NCI-H460 (cell line): ENCODE measurements at regions not wholly inside any gene's neighbourhood (a gene's known extent, or its start where the extent isn't known, plus 50 kb on each side); places are given as distances from the start of the nearest gene placed in this dataset.

Experiments
- DNase-seq: peaks from one replicate; pipeline ENCODE4 v3.0.0-alpha.2; 2016; ENCODE audit warnings: low read depth; ENCODE audit errors: extremely low read depth

DNA sequence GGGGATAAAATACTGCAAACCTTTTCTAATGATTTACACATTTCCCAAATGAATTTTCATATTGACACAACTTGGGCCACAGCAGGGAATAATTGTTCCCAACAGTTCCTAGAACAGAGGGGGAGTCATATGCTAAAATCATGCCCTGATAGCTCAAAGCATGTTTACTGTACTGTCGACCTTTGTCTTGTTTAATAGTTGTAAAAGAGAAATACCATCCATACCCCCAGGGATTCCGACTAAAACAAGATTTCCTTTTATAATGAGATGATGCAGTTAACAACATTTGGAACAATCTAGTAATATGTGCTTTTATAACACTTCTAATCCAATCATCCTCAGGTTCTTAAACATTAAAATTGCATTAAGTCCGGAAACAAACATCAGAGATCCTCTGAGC is 759.7 kb downstream of the OLFM4 start:
- DNase-seq = no peak

DNA sequence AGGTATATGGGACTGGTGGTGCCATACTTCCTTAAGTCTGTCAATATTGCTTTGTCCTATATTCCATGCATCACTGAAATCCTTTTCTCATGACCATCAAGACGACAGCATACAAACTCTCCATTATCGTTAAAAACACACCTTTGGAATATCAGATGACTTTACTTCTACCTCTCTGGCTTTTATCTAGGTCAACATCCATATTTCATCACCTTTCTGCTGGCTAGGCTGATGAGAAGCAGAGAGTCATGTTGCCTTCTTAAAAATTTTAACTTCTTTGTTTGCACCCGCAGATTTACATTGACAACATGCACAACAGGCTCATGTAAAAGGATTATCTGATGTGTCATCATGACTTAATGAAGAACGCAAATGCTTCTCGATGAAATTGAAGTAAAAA is 771.4 kb downstream of the OLFM4 start:
- DNase-seq = no peak

DNA sequence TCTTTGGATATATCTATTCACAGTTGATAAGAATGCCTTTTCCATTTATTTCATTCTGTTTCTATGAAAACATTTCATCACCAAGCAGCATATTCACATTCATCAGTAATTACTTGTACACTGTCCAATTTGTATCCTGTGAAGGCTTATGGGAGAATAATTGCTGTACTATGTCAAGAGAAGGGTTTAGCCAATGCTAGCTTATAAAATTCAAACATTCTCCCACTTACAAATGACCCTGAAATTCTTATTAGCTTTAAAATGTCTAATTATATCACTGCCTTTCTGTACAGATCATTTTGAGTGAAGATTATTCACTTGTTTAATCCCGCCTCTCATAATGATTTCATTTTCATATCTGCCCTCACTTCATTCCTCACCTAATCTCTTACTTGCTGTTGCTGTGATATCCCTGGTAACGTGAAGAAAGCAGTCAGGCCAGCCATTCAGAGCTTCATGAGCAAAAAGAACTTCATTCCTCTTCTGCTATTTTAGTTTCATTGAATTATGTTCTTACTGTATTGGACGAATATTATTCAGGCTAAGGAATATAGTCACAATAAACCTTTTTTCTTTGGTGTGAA is 778.7 kb downstream of the OLFM4 start:
- no peak for DNase-seq

DNA sequence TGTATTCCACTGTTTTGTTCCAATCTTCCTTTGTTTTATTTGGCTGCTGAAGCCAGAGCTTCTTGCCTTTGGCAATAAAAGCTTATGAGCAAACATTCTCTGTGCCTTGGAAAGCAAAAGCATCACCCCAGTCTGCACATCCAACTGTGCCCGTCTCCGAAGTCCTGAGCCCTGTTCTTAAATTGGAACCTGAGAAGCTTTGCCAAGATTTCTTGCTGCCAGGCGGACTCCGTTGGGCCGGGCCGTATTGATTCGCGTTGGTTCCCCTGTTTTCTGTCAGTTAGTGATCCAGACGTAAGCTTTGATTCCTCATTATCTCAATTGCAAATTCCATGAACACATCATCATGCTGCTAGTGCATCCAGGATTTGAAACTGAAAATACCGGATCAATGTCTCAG is 793.0 kb downstream of the OLFM4 start:
- DNase-seq = no peak

DNA sequence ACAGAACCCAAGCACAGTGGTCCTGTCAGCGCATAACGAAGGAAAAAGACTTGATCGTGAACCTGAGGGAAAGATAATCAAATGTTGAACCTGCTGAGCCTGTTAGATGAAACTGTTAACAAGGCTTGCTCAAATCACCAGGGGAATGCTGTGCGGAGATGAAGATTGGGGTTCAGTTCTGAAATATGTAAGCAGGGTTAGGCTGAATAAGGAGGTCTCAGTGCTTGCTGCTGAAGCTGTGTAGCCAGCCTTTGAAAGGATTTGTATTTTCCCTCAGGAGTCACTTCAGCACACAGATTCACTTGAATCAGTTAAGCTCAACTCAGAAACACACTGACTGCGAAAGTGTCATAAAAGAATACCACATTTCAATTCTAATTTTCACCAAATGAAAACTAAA is 793.5 kb downstream of the OLFM4 start:
- no peak for DNase-seq

DNA sequence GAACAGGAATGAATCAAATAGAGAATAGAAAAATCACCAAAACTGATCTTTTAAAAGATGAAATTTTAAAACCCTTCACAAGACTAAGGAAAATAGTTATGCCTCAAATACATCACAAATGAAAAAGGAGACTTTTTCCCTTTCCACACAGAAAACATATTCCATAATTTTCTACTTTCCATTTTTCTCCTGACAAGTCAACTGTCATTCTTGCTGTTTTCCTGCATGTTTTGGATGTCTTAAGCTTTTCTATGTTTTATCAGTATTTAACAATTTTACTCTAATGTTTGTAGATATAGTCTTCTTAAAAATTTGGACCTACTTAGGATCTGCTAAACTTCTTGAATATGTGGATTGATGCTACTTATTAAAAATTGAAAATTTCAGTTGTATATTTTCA is 810.8 kb downstream of the OLFM4 start:
- DNase-seq = no peak

DNA sequence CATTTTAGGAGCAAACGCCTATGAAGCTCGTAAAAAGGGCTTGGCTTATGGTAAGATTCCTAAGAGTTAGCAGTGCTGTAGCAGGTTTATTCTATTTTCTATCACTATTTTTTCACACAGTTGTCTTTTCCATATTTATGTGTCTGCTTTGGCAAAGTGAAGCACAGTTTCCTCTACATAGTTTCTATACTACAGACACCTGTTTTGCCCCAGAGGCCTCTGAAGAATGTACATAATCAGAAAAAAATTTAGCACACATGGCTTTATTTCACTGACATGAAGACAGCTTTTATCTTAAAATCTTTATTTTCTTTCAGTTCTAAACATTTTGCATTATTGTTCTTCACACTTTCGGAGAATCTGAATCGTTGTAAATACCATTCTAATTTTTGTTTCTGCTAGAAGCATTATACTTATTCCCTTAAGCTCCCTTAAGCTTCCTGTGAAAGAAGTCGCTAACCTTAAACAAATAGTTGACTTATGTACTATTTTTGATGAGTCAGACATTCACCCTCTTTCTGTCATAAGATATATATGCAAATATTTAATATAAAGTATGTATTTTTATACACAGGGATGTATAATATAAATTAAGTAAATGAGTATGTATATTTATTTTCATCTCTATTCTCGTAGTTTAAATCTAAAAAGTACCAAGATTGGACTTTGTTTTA is 816.0 kb downstream of the OLFM4 start:
- no peak for DNase-seq

DNA sequence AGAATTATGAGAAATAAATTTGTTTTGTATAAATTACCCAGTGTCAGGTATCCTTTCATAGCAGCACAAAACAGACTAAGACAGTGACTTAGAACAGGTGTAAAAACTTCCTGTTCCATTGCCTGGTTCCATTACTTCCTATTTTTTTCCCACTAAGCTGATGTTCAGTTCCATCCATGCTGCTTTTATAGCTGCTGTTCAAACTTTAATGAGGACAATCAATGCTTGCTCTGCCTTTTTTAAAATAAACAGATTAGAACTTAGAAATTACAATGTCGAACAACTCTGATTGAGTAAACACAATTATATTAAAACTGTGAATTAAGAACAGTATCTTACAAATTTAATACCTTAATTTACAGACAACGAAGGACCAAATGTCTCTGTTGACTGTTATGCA is 818.9 kb downstream of the OLFM4 start:
- DNase-seq = no peak

DNA sequence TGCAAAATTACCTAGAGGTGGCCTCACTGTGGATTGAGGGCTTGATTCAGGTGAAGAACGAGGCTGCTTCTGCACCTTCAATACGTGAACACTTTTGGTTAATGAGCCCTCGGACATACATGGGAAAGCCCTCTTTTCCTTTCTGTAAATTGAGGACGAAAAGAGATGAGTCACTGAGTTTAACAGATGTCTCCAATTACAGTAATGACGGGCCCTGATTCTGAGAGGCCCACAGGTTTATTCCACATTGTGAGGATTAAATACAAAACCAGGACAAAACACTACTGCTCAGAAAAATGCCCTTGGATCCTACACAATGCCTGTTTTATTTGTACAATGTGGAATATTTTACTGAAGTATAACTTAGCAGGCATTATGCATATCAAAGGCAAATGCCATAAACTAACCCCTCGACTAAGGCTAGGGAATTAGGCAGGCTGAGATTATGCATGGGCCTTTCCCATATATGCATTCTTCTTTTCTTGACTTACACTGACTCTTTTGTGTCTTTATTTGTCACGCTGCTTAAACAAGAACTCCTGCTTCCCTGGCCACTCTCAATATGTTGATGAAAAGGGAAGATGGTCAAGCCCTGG is 819.9 kb downstream of the OLFM4 start:
- no peak for DNase-seq

DNA sequence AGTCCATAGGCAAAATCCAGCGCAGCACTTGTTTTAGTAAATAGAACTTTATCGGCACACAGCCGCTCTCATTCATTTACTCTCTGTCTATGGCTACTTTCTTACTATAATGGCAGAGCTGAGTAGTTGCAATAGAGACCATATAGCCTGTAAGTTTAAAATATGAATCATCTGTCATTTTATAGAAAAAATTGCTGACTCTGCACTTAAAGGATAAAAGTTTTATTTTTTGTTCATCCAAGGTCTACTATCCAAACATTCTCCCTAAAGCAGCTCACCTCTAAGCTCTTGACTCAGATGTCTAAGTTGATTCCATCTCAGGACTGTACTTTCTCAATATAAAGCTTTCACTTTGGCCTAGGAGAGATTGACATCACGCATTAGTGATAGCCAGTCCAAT is 825.7 kb downstream of the OLFM4 start:
- no peak for DNase-seq

DNA sequence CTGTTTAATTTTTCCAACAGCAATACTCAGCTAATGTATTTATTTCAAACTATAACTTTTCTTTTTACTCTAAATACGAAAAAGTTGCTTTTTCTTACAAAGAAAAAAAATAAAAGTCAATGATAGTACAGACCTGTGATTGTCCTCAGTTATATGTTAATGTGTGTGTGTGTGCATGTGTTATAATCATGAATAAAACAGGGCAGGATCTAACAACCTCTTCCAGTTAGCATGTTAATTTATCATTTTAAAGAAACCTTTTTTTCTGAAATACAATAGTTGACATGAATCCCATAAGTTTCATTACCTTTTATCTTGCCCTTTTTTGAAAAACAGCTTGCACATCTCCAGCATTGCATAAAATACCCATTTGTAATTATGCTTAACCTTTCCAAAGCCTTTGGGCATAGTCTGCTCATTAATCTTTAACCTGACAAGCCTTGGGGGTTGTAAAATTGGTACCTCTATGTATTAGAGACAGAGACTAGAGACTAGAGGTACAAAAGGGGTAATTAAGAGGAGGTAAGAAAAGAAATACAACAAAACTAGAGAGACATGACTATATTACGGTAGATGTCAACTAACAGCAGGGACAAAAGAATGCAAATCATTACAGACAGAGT is 828.1 kb downstream of the OLFM4 start:
- no peak for DNase-seq

DNA sequence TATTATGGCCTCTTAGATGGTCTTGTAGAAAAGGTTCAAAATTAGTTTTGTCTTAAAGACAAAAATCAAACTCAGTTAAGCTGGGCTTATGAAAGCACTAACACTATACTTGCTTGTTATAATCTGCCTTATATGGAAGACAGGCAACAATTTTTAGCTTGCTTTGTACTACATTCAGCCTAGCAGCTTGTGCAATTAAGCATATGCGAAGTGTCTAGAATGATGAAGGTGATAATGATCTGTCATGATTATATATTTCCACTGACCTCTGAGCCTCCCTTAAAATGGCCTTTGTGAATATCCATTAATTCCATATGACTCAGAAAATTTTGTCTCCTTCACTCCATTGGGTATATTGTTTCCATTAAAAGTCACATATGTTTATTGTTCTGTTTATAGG is 834.9 kb downstream of the OLFM4 start:
- no peak for DNase-seq

DNA sequence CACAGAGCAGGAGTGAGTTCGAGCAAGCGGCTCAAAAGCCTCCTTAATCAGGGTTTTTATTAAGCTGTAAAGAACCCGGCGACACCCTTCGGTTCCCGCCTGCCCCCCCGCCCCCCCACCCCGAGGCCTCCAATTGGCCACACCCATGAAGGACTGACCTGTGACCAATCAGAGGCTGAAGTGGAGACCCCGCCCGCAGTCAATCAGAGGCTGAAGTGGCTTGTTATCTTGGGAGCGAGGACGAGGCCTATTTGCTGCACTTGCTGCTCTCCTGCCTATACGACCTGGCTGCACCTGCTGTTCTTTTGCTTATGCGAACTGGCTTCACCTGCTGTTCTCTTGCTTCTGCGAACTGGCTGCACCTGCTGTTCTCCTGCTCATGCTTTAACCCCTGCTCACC is 844.9 kb downstream of the OLFM4 start:
- no peak for DNase-seq

DNA sequence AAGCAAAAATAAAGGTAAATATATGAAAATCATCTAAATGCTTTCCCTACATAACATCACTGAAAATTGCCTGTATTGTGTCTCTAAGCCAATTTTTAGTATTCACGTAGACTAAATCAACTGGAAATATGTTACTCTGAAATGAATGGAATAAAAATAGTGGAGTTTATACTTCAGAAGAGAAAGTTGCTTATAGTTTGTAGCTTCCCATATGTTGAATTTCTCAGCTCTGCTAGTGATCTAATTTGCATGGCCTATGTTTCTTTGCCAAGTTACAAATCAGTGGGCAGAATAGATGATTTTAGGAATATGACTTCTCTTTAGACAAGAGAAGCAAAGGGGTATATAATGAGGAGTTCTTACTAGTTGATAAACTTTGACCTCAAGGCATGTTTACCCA is 850.2 kb downstream of the OLFM4 start:
- no peak for DNase-seq

DNA sequence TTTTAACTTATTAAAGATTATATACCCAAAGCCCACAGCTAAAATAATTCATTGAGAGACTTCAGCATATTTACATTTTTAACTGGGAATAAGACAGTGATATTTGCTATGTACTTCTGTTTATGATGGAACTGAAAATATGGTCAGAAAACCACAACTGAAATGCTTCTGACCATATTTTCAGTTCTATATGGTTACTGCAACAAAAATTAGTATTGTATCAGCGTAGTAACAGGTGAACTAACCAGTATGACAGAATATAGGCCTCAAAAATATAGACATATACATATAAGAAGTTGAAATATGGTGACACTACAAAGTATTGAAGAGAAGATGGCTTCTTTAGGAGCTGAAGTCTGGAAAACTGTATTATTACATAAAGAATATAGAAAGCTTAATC is 857.4 kb downstream of the OLFM4 start:
- no peak for DNase-seq

DNA sequence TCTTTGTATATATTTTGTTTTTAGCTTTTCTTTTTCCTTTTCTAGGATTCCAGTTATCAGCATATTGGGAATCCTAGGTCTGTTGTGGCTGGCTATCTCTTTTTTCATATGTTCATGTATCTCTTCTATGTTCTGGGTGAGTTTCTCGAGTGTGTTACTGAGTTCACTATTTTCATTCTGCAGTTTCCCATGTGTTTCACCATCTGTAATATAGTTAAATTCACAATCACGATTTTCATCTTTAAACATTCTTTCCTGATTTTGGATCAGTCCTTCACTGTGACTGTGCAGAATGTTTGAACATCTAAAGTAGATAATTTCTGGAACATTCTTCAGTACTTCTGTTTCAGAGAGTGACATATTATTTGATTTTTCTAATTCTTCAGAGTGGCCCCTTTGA is 862.1 kb downstream of the OLFM4 start:
- DNase-seq = no peak

DNA sequence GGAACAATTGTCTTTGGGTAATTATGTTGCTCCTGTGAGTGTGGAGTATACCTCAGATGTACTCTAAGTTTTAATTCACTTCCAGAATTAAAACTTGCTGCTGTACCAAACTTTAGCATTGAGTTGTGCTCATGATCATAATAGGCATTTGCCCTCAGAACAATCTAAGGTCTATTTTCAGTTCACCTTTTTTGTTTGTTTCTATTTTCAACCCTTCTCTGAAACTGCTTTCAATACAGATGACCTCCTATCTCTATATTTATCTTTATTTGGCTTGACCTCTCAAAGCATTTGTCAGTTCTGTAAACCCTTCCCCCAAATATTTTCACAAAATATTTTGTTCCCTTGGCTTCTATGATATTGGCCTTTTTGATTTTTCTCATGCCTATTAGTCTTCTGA is 873.0 kb downstream of the OLFM4 start:
- no peak for DNase-seq

DNA sequence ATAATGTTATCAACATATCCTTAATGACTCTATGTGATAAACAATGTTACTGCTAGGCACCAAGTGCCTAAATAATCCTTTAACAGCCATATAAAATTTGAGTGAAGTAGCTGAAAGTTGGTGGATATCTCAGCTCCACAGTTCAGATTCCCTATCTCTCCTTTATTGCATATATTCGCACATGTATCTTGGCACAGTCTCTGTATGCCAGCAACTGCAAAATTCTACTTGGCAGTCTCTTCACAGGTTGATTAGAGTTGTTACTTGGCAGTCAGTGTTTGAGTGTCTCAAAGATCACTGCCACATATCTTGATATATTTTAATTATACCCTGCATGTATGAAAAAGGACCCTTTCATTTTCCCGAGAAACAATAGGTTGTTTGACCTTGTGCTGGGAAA is 879.3 kb downstream of the OLFM4 start:
- no peak for DNase-seq

DNA sequence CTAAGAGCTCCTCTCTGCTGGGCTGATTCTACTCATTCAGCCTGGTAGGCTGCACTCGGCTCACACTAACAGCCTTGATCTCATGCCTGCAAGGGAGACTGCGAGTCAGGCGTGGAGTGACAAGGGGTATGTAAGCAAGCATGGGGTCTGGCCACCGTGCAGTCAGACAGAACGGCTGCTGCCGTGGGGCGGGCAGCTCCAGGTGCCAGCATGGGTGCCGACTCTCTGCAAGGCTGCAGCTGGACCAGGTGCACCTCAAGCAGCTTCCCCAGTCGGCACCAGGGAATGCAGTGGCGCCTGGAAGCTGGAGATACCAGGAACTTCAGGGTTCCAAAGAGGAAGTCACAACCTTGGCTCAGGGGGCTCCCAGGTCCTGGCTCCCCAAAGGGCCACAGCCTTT is 892.3 kb downstream of the OLFM4 start:
- no peak for DNase-seq

DNA sequence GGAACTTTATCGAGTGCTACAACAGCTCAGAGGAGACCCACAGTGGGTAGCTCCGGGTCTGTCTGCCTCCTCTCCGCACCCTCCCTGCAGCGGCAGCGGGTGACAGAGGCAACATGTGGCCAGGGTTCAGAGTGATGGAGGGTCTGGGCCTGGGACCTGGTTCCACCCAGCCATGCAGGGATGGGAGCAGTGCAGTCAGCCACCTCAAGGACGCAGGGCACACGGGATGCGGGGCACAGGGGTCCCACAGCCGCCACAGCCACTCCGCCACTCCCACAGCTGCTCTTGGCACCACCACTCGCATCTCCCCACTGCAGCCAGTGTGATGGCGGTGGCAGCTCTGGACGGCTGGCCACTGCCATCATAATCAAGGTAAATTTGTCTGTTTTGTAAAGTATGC is 892.9 kb downstream of the OLFM4 start:
- no peak for DNase-seq

DNA sequence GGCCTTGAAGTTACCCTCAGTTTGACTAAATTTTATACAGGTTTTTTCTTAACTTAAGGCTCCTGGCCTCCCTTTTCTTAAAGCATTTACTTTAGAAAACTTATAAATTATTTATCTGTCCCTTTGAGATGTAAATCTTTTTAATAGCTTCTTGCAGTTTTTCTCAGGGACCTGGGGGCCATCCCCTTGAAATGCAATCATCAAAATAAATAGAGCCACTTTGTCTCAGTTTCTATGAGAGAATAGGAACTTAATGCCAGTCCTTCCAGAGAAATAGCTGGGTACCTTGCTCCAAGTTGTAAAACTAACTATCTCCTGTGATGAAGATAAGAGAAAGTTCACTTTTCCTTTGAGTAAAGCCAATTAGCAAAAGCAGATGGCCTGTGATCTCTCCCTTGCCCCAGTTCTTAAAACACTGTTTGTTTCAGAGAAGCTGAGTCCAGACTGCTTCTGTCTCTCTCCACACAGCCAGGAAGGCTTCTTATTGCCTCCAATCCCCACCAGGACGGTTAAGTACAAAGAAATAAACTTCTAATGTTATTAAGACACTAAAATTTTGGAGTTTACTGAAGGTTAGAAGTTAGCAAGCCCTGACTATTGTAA is 913.1 kb downstream of the OLFM4 start:
- DNase-seq = no peak

DNA sequence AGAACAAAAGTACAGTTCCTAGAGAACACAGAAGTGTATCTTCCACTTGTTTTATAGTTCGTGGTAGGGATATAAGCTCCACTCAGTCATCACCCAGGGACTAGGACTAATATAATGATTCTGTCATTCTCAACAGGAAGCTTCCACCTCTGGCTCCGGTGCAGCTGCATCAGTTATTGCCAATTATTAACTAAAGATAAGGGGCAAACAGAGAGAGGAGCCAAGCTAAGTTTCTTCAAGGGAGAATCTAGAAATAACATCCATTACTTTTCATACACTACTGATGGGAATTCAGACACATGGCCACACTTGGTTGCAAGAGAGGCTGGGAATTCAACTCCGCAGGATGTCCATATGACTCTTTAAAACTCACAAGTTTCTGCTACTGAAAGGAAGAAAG is 917.9 kb downstream of the OLFM4 start:
- DNase-seq = no peak
